Karpas-422 (cell line): ENCODE measurements at regions not wholly inside any gene's neighbourhood (a gene's known extent, or its start where the extent isn't known, plus 50 kb on each side); places are given as distances from the start of the nearest gene placed in this dataset.

Experiments used
- DNase-seq: peaks from one replicate; pipeline ENCODE4 v3.0.0-alpha.2; 2015
- H2AFZ ChIP-seq: fragments of 200-600 bp; sonication (generic); 2 replicates; pipeline ENCODE4 v1.6.1; 2014; ENCODE audit warnings: antibody characterized with exemption, low read length, mixed read lengths
- H3K27ac ChIP-seq: fragments of 200-600 bp; sonication (generic); 2 replicates; pipeline ENCODE4 v1.5.1; 2014; ENCODE audit warnings: mild to moderate bottlenecking, low read length, moderate library complexity
- H3K27me3 ChIP-seq: fragments of 200-600 bp; sonication (generic); 2 replicates; pipeline ENCODE4 v1.6.1; 2014; ENCODE audit warnings: low read length, mixed read lengths
- H3K36me3 ChIP-seq: fragments of 200-600 bp; sonication (generic); 2 replicates; pipeline ENCODE4 v1.6.1; 2014; ENCODE audit warnings: low read length, mixed read lengths; ENCODE audit not compliant: insufficient read depth
- H3K4me1 ChIP-seq: fragments of 200-600 bp; sonication (generic); 2 replicates; pipeline ENCODE4 v1.6.1; 2014; ENCODE audit warnings: mild to moderate bottlenecking, low read length, mixed read lengths
- H3K4me2 ChIP-seq: fragments of 200-600 bp; sonication (generic); 2 replicates; pipeline ENCODE4 v1.6.1; 2014; ENCODE audit warnings: low read length, low read depth, mild to moderate bottlenecking; ENCODE audit not compliant: poor library complexity, severe bottlenecking
- H3K4me3 ChIP-seq: fragments of 200-600 bp; sonication (generic); 2 replicates; pipeline ENCODE4 v1.5.1; 2014; ENCODE audit warnings: mild to moderate bottlenecking, antibody characterized with exemption, low read length, mixed read lengths
- H3K79me2 ChIP-seq: fragments of 200-600 bp; sonication (generic); 2 replicates; pipeline ENCODE4 v1.6.1; 2014; ENCODE audit warnings: mild to moderate bottlenecking, low read length, mixed read lengths
- H3K9ac ChIP-seq: fragments of 200-600 bp; sonication (generic); 2 replicates; pipeline ENCODE4 v1.6.0; 2014; ENCODE audit warnings: low read length
- H3K9me2 ChIP-seq: fragments of 200-600 bp; sonication (generic), shearing (Covaris generic); replicated peaks from 2 replicates; pipeline ENCODE4 v1.6.0; 2014; ENCODE audit warnings: mild to moderate bottlenecking, low read length, moderate library complexity; ENCODE audit not compliant: insufficient read depth
- H3K9me3 ChIP-seq: fragments of 300-700, 200-600 bp; sonication (generic); 2 replicates; pipeline ENCODE4 v1.6.1; 2014; ENCODE audit warnings: low read length, mixed read lengths
- H4K20me1 ChIP-seq: fragments of 200-600 bp; sonication (generic); 2 replicates; pipeline ENCODE4 v1.6.1; 2014; ENCODE audit warnings: mild to moderate bottlenecking, antibody characterized with exemption, low read length, low read depth; ENCODE audit not compliant: insufficient read depth

DNA sequence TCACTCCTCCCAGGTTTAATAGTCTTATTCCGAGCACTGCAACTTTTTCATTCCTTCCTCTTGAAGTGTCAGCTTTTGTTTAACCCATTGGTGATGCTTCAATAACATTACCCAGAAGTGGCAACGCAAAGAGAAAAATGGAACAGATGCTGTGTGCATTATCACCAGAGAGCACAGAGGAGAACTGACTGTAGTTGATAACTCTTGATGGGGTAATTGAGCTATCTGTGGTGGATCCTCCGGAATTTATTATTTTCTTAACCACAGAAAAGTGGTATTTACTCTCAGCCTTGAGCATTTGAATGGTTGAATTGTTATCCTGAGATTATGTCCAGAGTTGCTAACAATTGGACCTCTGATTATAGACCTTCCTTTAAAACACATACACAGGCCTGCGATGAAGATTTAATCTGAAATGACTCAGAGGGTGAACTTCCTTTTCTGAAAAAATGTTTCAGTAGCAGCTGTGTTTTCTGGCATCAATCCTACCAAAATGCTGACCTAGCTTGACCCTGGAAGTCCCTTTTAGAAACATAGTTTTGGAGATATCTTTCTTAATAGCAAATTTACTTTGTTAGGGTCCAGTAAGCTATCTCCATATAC lies 1584.4 kb upstream of the LRRTM3 start:
- Histone ChIP-seq H4K20me1 (no peaks in the 10 kb centered on the region), H3K27me3 (no peaks in the 10 kb centered on the region), H2AFZ (peak overlapping the region; percentile 23; the same call in 1 of the 2 replicates), H3K79me2 (no peaks in the 10 kb centered on the region), H3K4me2 (no peak overlapping the region), H3K4me3 (no peak overlapping the region), H3K36me3 (no peaks in the 10 kb centered on the region), H3K9me2 (no peaks in the 10 kb centered on the region), H3K4me1 (peaks cover 15% of the 10 kb centered on the region), H3K9ac (no peak overlapping the region), H3K9me3 (no peaks in the 10 kb centered on the region), H3K27ac (no peak overlapping the region)
- DNase-seq, result no peak

DNA sequence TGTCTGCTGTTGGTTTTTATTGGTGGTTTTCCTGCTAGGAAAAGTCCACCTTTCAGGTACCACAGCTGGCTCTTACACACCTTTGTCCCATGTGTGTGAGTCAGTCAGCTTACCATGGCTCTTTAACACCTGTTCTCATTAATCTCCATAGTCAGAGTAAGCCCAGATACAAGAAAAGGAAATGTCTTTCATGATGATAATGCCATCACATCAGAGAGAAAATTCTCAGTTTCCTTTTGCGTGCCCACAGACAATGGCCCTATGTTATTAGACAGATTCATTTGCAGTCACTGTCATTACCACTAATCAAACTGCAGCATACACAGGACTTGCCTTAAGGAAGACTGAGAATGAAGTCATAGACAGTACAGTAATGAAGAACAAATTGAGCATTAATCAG lies 1583.6 kb upstream of the LRRTM3 start:
- no peaks in the 10 kb centered on the region for H3K9me2 ChIP-seq
- peaks cover 22% of the 10 kb centered on the region for H3K4me1 ChIP-seq
- no peak overlapping the region for H2AFZ ChIP-seq
- H3K4me2 ChIP-seq, result no peak overlapping the region
- H3K9me3 ChIP-seq, result no peaks in the 10 kb centered on the region
- H3K9ac ChIP-seq, result no peak overlapping the region
- no peaks in the 10 kb centered on the region for H4K20me1 ChIP-seq
- H3K27me3 ChIP-seq, result no peaks in the 10 kb centered on the region
- no peak overlapping the region for H3K27ac ChIP-seq
- no peak for DNase-seq
- H3K4me3 ChIP-seq, result no peak overlapping the region
- no peaks in the 10 kb centered on the region for H3K79me2 ChIP-seq
- no peaks in the 10 kb centered on the region for H3K36me3 ChIP-seq

DNA sequence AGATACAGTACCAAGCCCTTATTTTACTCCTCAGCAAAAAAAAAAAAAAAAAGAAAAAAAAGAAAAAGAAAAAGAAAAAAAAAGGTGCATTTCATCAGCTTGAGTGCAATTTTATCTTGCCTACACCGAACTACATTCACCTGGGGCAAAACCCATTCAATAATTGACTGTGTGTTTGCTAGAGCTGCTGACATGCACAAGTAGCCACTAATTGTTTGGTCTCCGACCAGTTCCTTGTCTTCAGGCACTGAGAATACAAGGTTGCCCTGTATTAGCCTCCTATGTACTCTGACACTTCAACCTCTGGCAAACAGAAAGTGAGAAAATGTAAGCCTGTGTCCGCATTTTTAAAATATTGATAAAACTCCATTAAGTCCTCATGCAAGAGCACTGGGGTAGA lies 1579.4 kb upstream of the LRRTM3 start:
- H3K79me2 ChIP-seq, result no peaks in the 10 kb centered on the region
- H3K4me2 ChIP-seq, result peak overlapping the region; percentile 62
- no peak overlapping the region for H3K27ac ChIP-seq
- no peaks in the 10 kb centered on the region for H3K27me3 ChIP-seq
- DNase-seq, result peak; percentile 44
- no peak overlapping the region for H3K4me3 ChIP-seq
- H4K20me1 ChIP-seq, result no peaks in the 10 kb centered on the region
- H3K9ac ChIP-seq, result peak overlapping the region; percentile 32; the same call in 1 of the 2 replicates
- peaks cover 20% of the 10 kb centered on the region for H3K4me1 ChIP-seq
- H3K9me3 ChIP-seq, result no peaks in the 10 kb centered on the region
- H2AFZ ChIP-seq, result peak overlapping the region; percentile 90
- no peaks in the 10 kb centered on the region for H3K9me2 ChIP-seq
- H3K36me3 ChIP-seq, result no peaks in the 10 kb centered on the region

DNA sequence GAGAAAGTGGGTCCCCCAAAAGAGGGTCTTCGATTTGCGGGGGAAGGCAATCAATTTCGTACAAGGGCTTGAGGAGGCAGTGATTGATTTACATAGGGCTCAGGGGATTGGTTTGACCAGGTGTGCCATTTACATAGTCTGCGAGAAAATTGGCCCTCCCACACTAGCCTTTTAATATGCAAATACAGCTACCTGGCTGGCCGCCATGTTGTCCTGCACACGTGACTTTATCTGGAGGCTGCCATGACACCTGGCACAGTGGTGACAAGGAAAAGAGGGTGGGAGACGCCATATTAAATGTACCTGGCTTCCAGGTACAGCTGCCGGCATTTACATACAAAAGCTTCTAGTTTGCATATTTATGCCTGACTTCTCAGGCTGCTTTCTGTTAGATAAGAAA lies 1577.2 kb upstream of the LRRTM3 start:
- Histone ChIP-seq H3K4me2 (no peak overlapping the region), H3K79me2 (no peaks in the 10 kb centered on the region), H3K36me3 (no peaks in the 10 kb centered on the region), H3K4me1 (peaks cover 19% of the 10 kb centered on the region), H3K4me3 (no peak overlapping the region), H3K27ac (no peak overlapping the region), H3K9ac (no peak overlapping the region), H3K9me2 (no peaks in the 10 kb centered on the region), H2AFZ (no peak overlapping the region), H3K9me3 (no peaks in the 10 kb centered on the region), H3K27me3 (no peaks in the 10 kb centered on the region), H4K20me1 (no peaks in the 10 kb centered on the region)
- no peak for DNase-seq

DNA sequence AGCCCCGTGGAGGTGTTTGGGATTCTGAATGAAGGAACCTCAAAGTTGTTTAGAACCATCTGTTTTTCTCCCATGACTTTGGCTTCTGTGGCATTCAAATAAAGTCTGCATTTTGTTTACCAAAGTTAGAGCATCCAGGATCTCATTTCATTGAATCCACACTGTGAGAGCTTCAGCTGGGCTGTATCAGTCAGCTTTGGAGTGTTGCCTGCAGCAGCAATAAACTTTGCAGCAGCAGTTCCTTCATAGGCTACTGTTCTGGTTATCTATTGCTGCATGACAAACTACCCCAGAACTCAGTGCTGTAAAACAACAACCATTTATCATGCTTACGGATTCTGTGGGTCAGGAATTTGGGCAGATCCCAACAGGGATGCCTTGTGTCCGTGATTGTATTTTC lies 1575.2 kb upstream of the LRRTM3 start:
- Histone ChIP-seq H4K20me1 (no peaks in the 10 kb centered on the region), H3K9me2 (no peaks in the 10 kb centered on the region), H3K79me2 (no peaks in the 10 kb centered on the region), H3K27me3 (no peaks in the 10 kb centered on the region), H2AFZ (no peak overlapping the region), H3K9ac (no peak overlapping the region), H3K27ac (no peak overlapping the region), H3K4me3 (no peak overlapping the region), H3K36me3 (no peaks in the 10 kb centered on the region), H3K4me2 (no peak overlapping the region), H3K9me3 (no peaks in the 10 kb centered on the region), H3K4me1 (peaks cover 23% of the 10 kb centered on the region)
- DNase-seq, result no peak

DNA sequence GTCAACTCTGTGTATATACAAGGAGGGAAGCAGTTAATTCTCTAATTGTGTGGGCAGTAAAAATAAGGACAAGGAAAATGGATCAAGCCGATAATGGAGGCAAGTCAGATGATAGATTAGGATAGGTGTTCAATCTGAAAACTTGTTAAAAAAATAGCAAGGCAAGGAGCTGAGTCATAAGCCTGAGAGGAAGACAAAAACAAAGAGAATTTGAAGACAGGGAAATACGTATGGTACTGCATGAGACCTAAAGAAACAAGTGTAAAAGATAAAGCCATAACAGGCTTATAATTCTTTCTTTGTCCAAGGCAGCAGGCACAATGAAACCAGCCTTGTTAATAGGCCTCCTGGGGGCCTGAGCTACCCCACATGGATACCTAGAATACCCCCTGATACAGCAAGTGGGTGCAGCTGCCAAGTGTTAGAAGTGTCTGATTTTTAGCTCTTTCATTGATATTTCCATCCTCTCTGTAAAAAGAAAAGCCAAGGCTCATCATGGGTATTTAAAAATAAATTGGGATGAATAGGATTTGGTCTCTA lies 1570.6 kb upstream of the LRRTM3 start:
- no peaks in the 10 kb centered on the region for H3K9me2 ChIP-seq
- no peak overlapping the region for H3K4me2 ChIP-seq
- no peaks in the 10 kb centered on the region for H3K9me3 ChIP-seq
- H2AFZ ChIP-seq, result peak overlapping the region; percentile 68
- H3K9ac ChIP-seq, result no peak overlapping the region
- peaks cover 34% of the 10 kb centered on the region for H3K4me1 ChIP-seq
- H3K79me2 ChIP-seq, result no peaks in the 10 kb centered on the region
- peak; percentile 39 for DNase-seq
- H3K27me3 ChIP-seq, result no peaks in the 10 kb centered on the region
- no peak overlapping the region for H3K4me3 ChIP-seq
- H3K27ac ChIP-seq, result no peak overlapping the region
- no peaks in the 10 kb centered on the region for H4K20me1 ChIP-seq
- H3K36me3 ChIP-seq, result no peaks in the 10 kb centered on the region

DNA sequence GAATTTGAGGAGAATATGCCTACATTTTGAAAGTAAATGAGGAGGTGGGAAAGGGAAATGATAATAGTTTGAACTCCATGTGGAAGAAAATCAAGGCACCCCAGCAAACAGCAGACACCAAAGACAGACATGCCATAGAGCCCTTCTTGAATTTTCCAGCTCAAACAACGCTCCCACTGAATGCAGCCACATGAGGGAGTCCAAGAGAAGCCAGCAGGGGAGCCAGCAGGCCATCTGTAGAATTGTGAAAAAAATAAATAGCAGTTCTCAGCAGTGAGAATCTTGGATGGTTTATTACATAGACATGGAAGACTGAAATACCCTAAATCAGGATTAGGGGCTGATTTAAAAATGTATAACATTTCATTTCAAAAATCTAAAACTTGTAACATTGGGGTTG lies 1567.3 kb upstream of the LRRTM3 start:
- peak overlapping the region; percentile 90 for H3K27ac ChIP-seq
- no peaks in the 10 kb centered on the region for H3K9me2 ChIP-seq
- peak; percentile 83 for DNase-seq
- no peaks in the 10 kb centered on the region for H3K9me3 ChIP-seq
- no peaks in the 10 kb centered on the region for H3K79me2 ChIP-seq
- H3K4me2 ChIP-seq, result no peak overlapping the region
- H3K4me1 ChIP-seq, result peaks cover 61% of the 10 kb centered on the region
- H3K27me3 ChIP-seq, result no peaks in the 10 kb centered on the region
- no peaks in the 10 kb centered on the region; the same call in 1 of the 2 replicates for H3K36me3 ChIP-seq
- H4K20me1 ChIP-seq, result no peaks in the 10 kb centered on the region
- 0 out of 2 replicates have a peak overlapping the region, but pooled peaks have one; percentile 59 for H2AFZ ChIP-seq
- no peak overlapping the region for H3K9ac ChIP-seq
- H3K4me3 ChIP-seq, result no peak overlapping the region

DNA sequence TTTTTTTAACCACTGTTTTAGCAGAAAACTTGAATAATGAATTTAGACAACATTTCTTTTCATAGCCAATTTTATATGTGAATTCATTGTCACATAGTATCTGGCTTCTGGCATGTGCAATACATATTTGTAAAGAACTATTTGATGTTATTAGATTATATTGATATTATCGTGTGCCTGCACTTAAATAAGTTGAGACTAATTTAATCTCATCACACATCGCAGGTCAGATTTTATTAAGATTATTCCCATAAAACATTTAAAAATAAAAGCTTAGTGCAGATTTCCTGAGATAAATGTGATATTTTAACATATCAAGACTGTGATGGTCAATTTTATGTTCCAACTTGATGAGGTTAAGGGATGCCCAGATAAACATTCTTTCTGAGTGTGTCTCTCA lies 1565.3 kb upstream of the LRRTM3 start:
- Histone ChIP-seq H3K9me2 (no peaks in the 10 kb centered on the region), H3K4me3 (no peak overlapping the region), H3K4me2 (peak overlapping the region; percentile 44), H4K20me1 (no peaks in the 10 kb centered on the region), H2AFZ (peak overlapping the region; percentile 15; the same call in 1 of the 2 replicates), H3K4me1 (peaks cover 55% of the 10 kb centered on the region), H3K9me3 (no peaks in the 10 kb centered on the region), H3K9ac (no peak overlapping the region), H3K27ac (peak overlapping the region; percentile 90), H3K79me2 (no peaks in the 10 kb centered on the region), H3K36me3 (no peaks in the 10 kb centered on the region; the same call in 1 of the 2 replicates), H3K27me3 (no peaks in the 10 kb centered on the region)
- no peak for DNase-seq
